HG03354 (cell line): ENCODE measurements at regions not wholly inside any gene's neighbourhood (a gene's known extent, or its start where the extent isn't known, plus 50 kb on each side); places are given as distances from the start of the nearest gene placed in this dataset.

Source experiments
- ATAC-seq: cut with Tn5 transposase; IDR thresholded peaks from one replicate; pipeline ENCODE4 v1.9.1; 2021; ENCODE audit warnings: mild to moderate bottlenecking; ENCODE audit not compliant: unreplicated experiment, poor library complexity, severe bottlenecking

- ATAC-seq = no peak
These were observed 77.1 kb downstream of the YIPF5 start for GRCh38 chr5:144093400-144093799.

- ATAC-seq = no peak
These were observed 76.6 kb downstream of the YIPF5 start for GRCh38 chr5:144093868-144094267.

- no peak for ATAC-seq
These were observed 69.8 kb downstream of the YIPF5 start for GRCh38 chr5:144100702-144101101.

DNA sequence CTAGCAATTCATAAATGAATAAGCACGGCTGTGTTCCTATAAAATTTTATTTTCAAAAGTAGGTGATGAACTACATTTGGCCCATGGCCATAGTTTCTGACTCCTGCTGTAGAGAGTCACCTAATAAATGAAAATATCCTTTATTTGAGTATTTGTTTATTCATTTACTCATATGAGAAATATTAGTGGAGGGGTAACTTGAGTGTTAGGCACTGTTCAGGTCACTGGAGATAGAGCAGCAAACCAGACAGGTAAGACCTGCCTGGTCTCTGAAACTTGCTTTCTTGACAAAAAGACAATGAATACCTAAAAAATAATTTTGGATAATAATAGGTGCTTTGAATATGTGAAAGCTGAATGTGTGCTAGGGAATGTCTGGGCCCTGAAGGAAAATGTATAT lies 68.8 kb downstream of the YIPF5 start:
- ATAC-seq = no peak

DNA sequence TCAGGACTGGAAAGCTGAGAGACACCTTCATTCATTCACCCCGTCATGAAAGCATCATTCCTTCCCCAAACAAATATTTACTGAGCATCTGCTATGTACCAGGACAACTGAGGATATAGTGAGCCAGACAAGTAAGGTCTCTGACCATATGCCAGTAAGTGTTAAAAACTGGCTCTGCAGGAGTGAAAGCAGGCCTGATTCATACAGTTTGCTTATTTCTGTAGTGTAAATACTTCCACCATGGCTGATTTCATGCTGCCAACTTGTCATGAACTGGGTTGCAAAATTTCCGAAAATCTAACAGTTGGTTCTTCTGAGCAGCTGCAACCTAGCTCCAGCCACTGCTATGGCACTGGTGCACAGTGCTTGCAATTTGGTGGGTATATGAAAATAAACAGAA lies 68.1 kb downstream of the YIPF5 start:
- ATAC-seq = no peak

GRCh38 chr5:144102979-144103378 lies 67.5 kb downstream of the YIPF5 start:
- ATAC-seq = no peak

DNA sequence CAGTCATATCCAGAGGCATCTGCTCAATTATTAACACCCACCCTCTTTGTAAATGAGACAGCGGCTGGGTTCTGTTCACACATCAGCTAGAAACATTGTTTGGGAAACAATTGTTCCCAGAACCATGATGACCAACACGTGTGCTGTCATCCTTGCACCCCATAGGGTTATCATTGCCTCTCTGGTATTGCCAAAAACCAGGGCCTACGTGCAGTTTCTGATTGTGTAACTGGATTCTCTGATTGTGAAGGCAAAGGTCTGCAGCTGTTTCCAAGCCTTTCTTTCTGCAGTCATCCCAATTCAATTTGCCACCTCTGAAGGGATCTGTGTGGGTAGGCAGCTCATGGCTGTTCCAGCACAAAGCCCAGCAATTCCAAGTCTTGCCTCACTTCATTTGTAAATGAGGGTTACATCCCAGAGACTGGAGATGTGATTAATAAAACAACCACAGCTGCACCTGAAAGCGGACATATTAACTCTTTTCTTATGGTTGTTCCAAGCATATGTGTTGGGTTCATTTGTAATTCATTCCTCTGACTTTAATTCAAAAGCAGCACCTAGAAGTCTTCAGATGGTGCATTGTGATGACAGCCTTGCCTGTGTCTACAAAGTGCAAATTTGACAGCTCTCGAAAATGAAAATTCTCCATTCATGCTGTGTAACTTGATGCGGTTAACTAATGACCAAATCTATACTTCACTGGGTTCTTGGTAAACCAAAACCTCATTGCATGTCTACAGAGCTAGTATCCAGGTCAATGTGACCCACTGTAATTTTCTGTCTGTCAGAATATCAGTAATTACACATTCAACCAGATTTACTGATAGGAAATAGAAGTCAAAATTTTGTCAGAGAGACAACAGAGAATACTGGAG lies 66.6 kb downstream of the YIPF5 start:
- no peak for ATAC-seq

DNA sequence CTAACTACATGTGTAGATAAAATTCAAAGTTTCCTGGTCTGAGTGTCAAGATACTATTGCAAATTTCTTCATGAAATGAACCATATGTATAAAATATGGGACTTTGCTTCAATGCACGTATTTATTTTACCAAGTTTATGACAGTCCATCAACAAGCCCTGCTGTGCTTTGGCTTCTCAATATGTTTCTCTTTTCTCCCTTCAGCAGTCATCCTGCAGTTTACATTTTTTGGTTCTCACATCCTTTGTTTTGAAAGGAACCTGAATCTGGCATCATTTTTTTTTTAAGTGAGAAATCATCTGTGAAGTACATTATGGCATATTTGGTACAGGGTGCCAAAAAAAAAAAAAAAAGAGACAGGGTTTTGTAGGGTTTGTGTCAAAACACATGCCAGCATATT lies 65.1 kb downstream of the YIPF5 start:
- ATAC-seq = no peak

- ATAC-seq = no peak
These were observed 62.3 kb downstream of the YIPF5 start for GRCh38 chr5:144108131-144108530.
